ENCODE measurements at regions not wholly inside any gene's neighbourhood (a gene's known extent, or its start where the extent isn't known, plus 50 kb on each side); places are given as distances from the start of the nearest gene placed in this dataset.
A peak's percentile ranks its signal among the peaks of the same experiment; 100 is the strongest.

DNA sequence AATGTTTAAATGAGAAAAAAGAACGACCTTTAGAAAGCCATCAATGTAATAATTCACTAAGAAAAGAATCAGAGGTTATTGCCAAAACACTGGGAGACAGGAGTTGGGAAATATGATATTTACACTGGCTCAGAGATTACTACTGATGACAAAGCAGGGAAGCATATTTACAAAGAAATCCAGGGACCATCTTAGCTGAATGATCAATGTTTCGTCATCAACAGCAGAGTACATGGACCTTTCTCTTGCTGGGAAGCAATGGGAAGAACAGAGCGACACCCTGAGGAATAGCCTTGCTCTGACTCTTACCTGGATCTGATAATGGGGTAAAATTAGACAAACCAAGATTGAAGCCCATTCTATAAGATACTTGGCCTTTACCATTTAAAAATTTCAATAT, 1293.5 kb downstream of the XPNPEP1 start:
- DNase-seq (ENCODE audit: low read depth) = peak; percentile 41
- TF ChIP-seq, protein P1, sequence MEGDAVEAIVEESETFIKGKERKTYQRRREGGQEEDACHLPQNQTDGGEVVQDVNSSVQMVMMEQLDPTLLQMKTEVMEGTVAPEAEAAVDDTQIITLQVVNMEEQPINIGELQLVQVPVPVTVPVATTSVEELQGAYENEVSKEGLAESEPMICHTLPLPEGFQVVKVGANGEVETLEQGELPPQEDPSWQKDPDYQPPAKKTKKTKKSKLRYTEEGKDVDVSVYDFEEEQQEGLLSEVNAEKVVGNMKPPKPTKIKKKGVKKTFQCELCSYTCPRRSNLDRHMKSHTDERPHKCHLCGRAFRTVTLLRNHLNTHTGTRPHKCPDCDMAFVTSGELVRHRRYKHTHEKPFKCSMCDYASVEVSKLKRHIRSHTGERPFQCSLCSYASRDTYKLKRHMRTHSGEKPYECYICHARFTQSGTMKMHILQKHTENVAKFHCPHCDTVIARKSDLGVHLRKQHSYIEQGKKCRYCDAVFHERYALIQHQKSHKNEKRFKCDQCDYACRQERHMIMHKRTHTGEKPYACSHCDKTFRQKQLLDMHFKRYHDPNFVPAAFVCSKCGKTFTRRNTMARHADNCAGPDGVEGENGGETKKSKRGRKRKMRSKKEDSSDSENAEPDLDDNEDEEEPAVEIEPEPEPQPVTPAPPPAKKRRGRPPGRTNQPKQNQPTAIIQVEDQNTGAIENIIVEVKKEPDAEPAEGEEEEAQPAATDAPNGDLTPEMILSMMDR (conservative IDR thresholded peaks at IDR 0.05; ENCODE audit: low read depth, low read length) = no peak
- no peak overlapping the region for H3K4me3 ChIP-seq (ENCODE audit: low read depth, low read length)

DNA sequence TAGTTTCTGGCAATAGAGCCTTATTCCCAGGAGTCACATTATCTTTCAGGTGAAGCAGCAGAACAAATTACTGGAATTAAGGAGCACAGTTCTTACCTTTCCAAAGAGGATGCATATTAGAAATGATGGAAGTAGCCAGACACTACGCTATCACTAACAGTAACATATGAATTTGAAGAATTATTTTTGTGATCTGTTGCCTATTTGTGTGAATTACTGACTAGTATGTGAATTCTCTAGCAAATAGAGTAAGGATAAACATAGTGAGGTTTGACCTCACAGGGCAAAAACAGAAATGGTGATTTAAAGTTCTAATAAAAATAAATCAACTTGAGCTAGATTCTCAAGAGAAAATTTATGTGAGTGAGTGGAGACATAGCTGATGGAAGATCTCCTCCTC, 1299.3 kb downstream of the XPNPEP1 start:
- no peak for DNase-seq (ENCODE audit: low read depth)
- TF ChIP-seq, protein P1 (conservative IDR thresholded peaks at IDR 0.05; ENCODE audit: low read depth, low read length) = no peak
- H3K4me3 ChIP-seq (ENCODE audit: low read depth, low read length) = no peak overlapping the region

DNA sequence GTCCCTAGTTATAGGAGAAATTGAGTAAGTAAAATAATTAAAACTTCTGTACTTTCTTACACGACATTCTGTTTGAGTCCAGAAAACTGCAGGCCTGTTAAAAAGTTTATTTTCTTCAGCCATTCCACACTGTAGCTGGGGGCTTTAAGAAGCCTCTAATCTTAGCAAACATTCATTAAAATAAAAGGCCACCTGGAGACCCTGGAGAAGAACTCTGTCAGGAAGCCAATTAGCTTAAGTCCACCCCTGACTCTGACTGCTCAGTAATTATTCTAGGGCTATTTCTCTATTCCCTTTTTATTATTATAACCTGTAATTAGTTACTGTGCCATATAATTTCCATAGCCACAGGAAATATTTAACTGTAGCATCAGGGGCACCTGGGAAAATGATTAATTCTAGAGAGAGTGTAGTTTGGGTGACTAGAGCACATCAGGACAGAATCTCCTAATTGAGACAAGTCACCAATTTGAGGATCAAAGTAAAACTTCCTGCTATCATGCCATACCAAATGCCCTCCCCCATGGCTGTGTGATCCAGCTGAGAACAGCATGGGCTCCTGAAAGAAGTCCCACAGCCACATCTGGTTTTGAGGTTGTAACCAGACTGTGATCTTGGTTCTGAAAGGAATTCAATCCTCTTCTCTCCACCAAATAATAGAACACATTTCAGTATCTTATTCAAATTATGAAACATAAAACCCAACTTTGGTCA, 1302.3 kb downstream of the XPNPEP1 start:
- no peak for DNase-seq (ENCODE audit: low read depth)
- TF ChIP-seq, protein P1 (conservative IDR thresholded peaks at IDR 0.05; ENCODE audit: low read depth, low read length) = no peak
- H3K4me3 ChIP-seq (ENCODE audit: low read depth, low read length) = no peak overlapping the region

DNA sequence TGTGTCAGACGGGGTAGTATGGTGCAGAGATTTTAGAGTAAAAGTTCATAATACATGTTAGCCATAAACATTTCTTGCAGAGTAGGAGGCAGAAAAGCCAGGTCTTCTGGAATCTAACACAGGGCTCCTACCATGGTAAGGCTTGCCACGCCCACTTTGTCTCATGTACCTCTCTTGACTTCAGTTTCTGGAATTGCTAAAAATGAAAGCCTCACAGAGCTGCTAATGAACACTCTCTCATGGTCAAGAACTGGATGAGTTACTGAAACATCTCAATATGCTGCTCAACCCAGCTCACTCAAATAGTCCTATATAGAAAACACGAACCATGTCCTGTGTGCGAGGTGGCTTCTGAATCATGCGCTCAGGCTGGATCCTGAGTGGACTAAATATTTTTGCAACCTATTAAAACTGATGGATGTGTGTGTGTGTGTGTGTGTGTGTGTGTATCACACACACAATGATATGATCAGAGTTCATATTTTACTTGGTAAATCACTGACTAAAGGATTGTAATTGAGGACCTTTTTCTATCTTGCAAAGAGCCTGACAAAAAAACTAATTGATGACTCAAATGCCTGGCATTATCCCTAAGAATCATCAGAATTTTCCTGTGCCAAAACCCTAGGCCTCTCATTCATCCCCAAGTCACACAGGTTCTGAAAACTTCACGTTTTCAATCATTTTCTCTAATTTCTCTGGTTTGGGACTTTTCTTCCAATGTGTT, 1306.6 kb downstream of the XPNPEP1 start:
- TF ChIP-seq, protein P1 (conservative IDR thresholded peaks at IDR 0.05; ENCODE audit: low read depth, low read length) = no peak
- no peak overlapping the region for H3K4me3 ChIP-seq (ENCODE audit: low read depth, low read length)
- no peak for DNase-seq (ENCODE audit: low read depth)

DNA sequence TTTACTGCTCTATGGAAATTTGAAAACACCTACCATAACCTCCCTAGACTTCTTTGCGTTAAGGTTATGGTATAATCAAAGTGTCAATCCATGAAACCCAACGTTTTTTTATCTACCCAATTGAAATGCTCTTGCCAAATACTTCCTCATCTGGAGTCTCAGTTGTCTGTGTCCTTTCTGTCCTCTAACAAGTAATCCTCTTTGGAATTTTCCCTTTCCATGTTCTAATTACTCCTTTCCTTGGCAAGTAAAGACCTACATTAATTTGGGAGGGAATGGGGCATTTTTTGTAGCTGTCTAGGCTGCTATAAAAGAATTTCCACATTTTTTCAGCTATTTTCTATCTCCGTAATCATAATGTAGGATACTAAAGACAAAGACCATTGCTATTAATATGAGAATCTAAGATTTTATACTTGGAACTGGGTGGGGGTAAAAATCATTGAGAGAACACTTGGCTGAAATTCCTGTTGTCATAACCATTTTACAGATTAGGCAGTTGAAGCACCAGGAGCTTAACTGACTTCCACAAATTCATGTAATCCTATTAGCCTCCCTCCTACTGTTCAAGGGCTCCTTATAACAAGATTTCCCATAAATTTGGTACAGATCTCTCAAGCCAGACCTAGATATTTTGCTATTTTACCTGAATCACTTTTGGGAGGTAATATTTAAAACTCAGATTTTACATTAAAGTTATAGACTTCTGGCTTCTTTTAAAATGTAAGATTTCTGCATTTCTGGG, 1307.6 kb downstream of the XPNPEP1 start:
- TF ChIP-seq, protein P1 (conservative IDR thresholded peaks at IDR 0.05; ENCODE audit: low read depth, low read length) = no peak
- no peak overlapping the region for H3K4me3 ChIP-seq (ENCODE audit: low read depth, low read length)
- no peak for DNase-seq (ENCODE audit: low read depth)

DNA sequence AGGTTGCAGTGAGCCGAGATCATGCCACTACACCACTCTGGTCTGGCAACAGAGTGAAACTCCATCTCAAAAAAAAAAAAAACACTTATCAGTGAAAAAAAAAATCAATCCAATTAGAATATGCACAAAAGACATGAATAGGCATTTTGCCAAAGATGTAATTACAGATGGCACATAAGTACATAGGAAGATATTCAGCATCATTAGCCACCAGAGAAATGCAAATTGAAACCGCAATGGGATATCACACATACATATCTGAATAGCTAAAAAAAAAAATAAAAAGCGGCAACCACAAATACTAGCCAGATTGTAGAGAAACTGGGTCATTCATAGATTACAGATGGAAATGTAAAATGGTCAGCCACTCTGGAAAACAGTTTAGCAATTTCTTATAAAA, 1310.8 kb downstream of the XPNPEP1 start:
- TF ChIP-seq, protein P1 (conservative IDR thresholded peaks at IDR 0.05; ENCODE audit: low read depth, low read length) = no peak
- no peak for DNase-seq (ENCODE audit: low read depth)
- H3K4me3 ChIP-seq (ENCODE audit: low read depth, low read length) = no peak overlapping the region
